Fibroblast of skin of abdomen (primary cell): ENCODE measurements at regions not wholly inside any gene's neighbourhood (a gene's known extent, or its start where the extent isn't known, plus 50 kb on each side); places are given as distances from the start of the nearest gene placed in this dataset.
A peak's percentile ranks its signal among the peaks of the same experiment; 100 is the strongest.

ENCODE experiments used
- DNase-seq: peaks from one replicate; pipeline ENCODE4 v3.0.0-alpha.2; 2013

GRCh38 chr1:239802275-239802674 is 289.4 kb upstream of the FMN2 start:
- DNase-seq, result no peak

GRCh38 chr1:239803781-239804180 is 287.9 kb upstream of the FMN2 start:
- DNase-seq, result peak; percentile 61

GRCh38 chr1:239804266-239804665 is 287.4 kb upstream of the FMN2 start:
- no peak for DNase-seq

- no peak for DNase-seq
These were observed 286.6 kb upstream of the FMN2 start for GRCh38 chr1:239805042-239805441.

GRCh38 chr1:239805851-239806772 is 285.6 kb upstream of the FMN2 start:
- DNase-seq, result no peak

- no peak for DNase-seq
These were observed 284.8 kb upstream of the FMN2 start for GRCh38 chr1:239806897-239807296.

GRCh38 chr1:239807361-239807760 is 284.3 kb upstream of the FMN2 start:
- no peak for DNase-seq

GRCh38 chr1:239810061-239810481 is 281.6 kb upstream of the FMN2 start:
- DNase-seq, result peak; percentile 85

- peak; percentile 27 for DNase-seq
These were observed 280.3 kb upstream of the FMN2 start for GRCh38 chr1:239811211-239811885.

GRCh38 chr1:239812580-239812979 is 279.1 kb upstream of the FMN2 start:
- no peak for DNase-seq

- DNase-seq, result peak; percentile 88
These were observed 277.3 kb upstream of the FMN2 start for GRCh38 chr1:239814306-239814881.

GRCh38 chr1:239815074-239815473 is 276.6 kb upstream of the FMN2 start:
- DNase-seq, result no peak

- peak; percentile 86 for DNase-seq
These were observed 275.5 kb upstream of the FMN2 start for GRCh38 chr1:239816081-239816782.

GRCh38 chr1:239817276-239817675 is 274.4 kb upstream of the FMN2 start:
- DNase-seq, result no peak

- no peak for DNase-seq
These were observed 273.9 kb upstream of the FMN2 start for GRCh38 chr1:239817801-239818200.

- DNase-seq, result no peak
These were observed 272.6 kb upstream of the FMN2 start for GRCh38 chr1:239819096-239819495.

GRCh38 chr1:239819756-239820250 is 271.9 kb upstream of the FMN2 start:
- DNase-seq, result no peak

- no peak for DNase-seq
These were observed 267.8 kb upstream of the FMN2 start for GRCh38 chr1:239823852-239824251.

GRCh38 chr1:239826211-239826610 is 265.5 kb upstream of the FMN2 start:
- DNase-seq, result no peak

- DNase-seq, result no peak
These were observed 264.9 kb upstream of the FMN2 start for GRCh38 chr1:239826736-239827135.

- no peak for DNase-seq
These were observed 262.1 kb upstream of the FMN2 start for GRCh38 chr1:239829535-239829934.

GRCh38 chr1:239831577-239832355 is 259.9 kb upstream of the FMN2 start:
- DNase-seq, result no peak
